ENCODE measurements at regions not wholly inside any gene's neighbourhood (a gene's known extent, or its start where the extent isn't known, plus 50 kb on each side); places are given as distances from the start of the nearest gene placed in this dataset.

DNA sequence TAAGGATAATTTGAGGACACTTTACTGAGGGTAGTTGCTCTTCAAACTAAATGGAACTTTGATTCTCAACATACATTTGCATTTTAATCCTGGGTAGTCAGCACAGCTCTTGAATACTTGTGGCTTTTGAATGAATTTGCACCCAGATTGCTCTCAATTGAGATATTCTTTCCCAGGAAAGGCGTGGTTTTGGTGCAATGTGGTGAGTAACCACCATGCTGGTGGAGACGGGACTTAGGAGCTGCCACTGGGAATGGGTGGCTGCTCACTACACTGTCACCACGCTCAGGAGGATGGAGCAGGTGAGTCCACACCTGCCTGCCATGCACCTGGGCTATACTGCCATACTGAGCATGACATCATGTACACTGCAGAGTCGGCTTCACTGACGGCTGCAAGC lies 99.2 kb downstream of the IRX1 start:
- TF ChIP-seq ZNF558 (tag by site-specific recombination; IDR thresholded peaks at IDR 0.05): no peak
- TF ChIP-seq CTCF (tag by site-specific recombination; IDR thresholded peaks at IDR 0.05): no peak
- TF ChIP-seq ZBTB17 (tag by site-specific recombination; IDR thresholded peaks at IDR 0.05): no peak
- TF ChIP-seq TRIM28 (IDR thresholded peaks at IDR 0.05; ENCODE audit: borderline replicate concordance, low read length): no peak
- TF ChIP-seq OSR2 (tag by site-specific recombination; IDR thresholded peaks at IDR 0.05): no peak
- TF ChIP-seq ZNF18 (tag by site-specific recombination; IDR thresholded peaks at IDR 0.05): no peak
- TF ChIP-seq ZNF423 (tag by site-specific recombination; IDR thresholded peaks at IDR 0.05): no peak
- no peak for TF ChIP-seq ZBTB20 (tag by site-specific recombination; IDR thresholded peaks at IDR 0.05)
- TF ChIP-seq ZNF610 (tag by site-specific recombination; IDR thresholded peaks at IDR 0.05; ENCODE audit: borderline replicate concordance): no peak
- TF ChIP-seq ZNF777 (tag by site-specific recombination; IDR thresholded peaks at IDR 0.05; ENCODE audit: borderline replicate concordance): no peak
- no peak for TF ChIP-seq TCF7L2 (IDR thresholded peaks at IDR 0.05; ENCODE audit: borderline replicate concordance, low read depth, low read length)
